Smooth muscle cell of the brain vasculature (primary cell): ENCODE measurements at regions not wholly inside any gene's neighbourhood (a gene's known extent, or its start where the extent isn't known, plus 50 kb on each side); places are given as distances from the start of the nearest gene placed in this dataset.

Experiments used
- DNase-seq: peaks from one replicate; pipeline ENCODE4 v3.0.0-alpha.2; 2012; ENCODE audit warnings: low read depth, low spot score

- DNase-seq, result no peak
Observed at GRCh38 chrX:109312757-109313156, 169.1 kb downstream of the GUCY2F start.

- no peak for DNase-seq
Observed at GRCh38 chrX:109310031-109310430, 171.9 kb downstream of the GUCY2F start.

GRCh38 chrX:109301177-109301576 lies 180.7 kb downstream of the GUCY2F start:
- DNase-seq, result no peak

GRCh38 chrX:109300415-109300814 lies 181.5 kb downstream of the GUCY2F start:
- no peak for DNase-seq

- peak; percentile 35 for DNase-seq
Observed at GRCh38 chrX:109299091-109299490, 182.8 kb downstream of the GUCY2F start.

GRCh38 chrX:109294097-109294814 lies 187.6 kb downstream of the GUCY2F start:
- DNase-seq, result peak; percentile 18

- DNase-seq, result no peak
Observed at GRCh38 chrX:109283870-109284269, 198.0 kb downstream of the GUCY2F start.

- DNase-seq, result no peak
Observed at GRCh38 chrX:109281483-109282275, 200.2 kb downstream of the GUCY2F start.

GRCh38 chrX:109274806-109275205 lies 207.1 kb downstream of the GUCY2F start:
- DNase-seq, result no peak

GRCh38 chrX:109270580-109271484 lies 211.1 kb downstream of the GUCY2F start:
- DNase-seq, result no peak

- DNase-seq, result no peak
Observed at GRCh38 chrX:109268340-109268739, 213.5 kb downstream of the GUCY2F start.

GRCh38 chrX:109266034-109266433 lies 215.9 kb downstream of the GUCY2F start:
- no peak for DNase-seq

- DNase-seq, result no peak
Observed at GRCh38 chrX:109264878-109265277, 217.0 kb downstream of the GUCY2F start.

GRCh38 chrX:109261279-109261678 lies 220.6 kb downstream of the GUCY2F start:
- no peak for DNase-seq

GRCh38 chrX:109252789-109253188 lies 229.1 kb downstream of the GUCY2F start:
- no peak for DNase-seq

GRCh38 chrX:109218761-109219160 lies 263.1 kb downstream of the GUCY2F start:
- DNase-seq, result no peak

GRCh38 chrX:109199726-109200125 lies 282.2 kb downstream of the GUCY2F start:
- DNase-seq, result no peak

GRCh38 chrX:109190542-109190941 lies 291.3 kb downstream of the GUCY2F start:
- no peak for DNase-seq

GRCh38 chrX:109187473-109188168 lies 294.3 kb downstream of the GUCY2F start:
- no peak for DNase-seq

GRCh38 chrX:109186939-109187338 lies 294.9 kb downstream of the GUCY2F start:
- no peak for DNase-seq

GRCh38 chrX:109184506-109185139 lies 297.3 kb downstream of the GUCY2F start:
- DNase-seq, result no peak
